GM12872 (cell line): ENCODE measurements at regions not wholly inside any gene's neighbourhood (a gene's known extent, or its start where the extent isn't known, plus 50 kb on each side); places are given as distances from the start of the nearest gene placed in this dataset.

Experiments
- TF ChIP-seq, protein P1 (sequence below): IDR thresholded peaks from 3 replicates; pipeline ENCODE4 v1.5.1; 2011; ENCODE audit warnings: low read depth, mild to moderate bottlenecking, low read length, moderate library complexity; ENCODE audit not compliant: insufficient read depth

DNA sequence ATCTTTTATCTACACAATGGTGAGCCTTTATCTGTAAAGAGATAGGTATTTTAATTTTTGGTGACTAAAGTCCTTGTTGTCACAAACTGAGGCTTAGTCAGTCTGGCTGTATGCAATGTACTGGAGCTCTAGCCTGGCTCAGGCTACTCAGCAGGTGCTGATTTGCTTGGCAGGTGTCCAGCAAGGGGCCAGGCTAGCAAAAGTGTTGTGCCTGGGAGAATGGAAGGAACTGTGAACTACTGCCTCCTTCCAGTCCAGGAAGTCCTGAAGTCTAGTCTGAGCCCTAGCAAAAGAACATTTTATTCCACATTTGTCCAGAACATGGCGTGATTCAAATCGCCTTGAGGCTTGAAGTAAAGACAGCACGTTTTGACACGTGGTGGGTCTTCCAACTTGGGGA, 260.5 kb downstream of the CCDC85A start:
- TF ChIP-seq, protein P1, sequence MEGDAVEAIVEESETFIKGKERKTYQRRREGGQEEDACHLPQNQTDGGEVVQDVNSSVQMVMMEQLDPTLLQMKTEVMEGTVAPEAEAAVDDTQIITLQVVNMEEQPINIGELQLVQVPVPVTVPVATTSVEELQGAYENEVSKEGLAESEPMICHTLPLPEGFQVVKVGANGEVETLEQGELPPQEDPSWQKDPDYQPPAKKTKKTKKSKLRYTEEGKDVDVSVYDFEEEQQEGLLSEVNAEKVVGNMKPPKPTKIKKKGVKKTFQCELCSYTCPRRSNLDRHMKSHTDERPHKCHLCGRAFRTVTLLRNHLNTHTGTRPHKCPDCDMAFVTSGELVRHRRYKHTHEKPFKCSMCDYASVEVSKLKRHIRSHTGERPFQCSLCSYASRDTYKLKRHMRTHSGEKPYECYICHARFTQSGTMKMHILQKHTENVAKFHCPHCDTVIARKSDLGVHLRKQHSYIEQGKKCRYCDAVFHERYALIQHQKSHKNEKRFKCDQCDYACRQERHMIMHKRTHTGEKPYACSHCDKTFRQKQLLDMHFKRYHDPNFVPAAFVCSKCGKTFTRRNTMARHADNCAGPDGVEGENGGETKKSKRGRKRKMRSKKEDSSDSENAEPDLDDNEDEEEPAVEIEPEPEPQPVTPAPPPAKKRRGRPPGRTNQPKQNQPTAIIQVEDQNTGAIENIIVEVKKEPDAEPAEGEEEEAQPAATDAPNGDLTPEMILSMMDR: no peak

DNA sequence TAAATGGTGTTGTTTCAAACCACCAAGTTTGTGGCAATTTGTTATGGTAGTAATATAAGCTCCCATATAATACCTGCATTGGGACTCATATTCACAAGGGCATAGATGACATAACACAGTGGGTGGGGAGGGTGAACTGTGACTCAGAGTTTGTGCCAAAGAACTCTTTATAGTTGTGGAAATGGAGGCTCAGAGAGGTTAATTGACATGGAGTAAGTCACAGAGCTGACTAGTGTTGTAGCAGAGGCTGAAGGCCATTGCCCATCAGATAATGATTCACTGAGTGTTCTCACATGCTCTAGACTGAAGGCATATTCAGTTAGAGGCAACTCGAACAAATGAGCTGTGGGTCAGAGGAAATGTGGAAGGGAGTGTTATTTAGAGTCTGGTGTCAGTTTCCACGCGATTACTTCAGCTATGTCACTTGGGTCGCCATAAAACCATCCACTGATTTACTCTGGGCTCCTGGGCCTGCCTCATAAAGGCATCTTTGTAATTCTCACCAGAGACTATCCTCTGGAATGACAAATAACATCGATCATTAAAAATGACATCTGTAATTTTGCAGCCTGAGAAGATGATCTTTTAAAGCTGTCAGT, 264.7 kb downstream of the CCDC85A start:
- TF ChIP-seq, protein P1: no peak

DNA sequence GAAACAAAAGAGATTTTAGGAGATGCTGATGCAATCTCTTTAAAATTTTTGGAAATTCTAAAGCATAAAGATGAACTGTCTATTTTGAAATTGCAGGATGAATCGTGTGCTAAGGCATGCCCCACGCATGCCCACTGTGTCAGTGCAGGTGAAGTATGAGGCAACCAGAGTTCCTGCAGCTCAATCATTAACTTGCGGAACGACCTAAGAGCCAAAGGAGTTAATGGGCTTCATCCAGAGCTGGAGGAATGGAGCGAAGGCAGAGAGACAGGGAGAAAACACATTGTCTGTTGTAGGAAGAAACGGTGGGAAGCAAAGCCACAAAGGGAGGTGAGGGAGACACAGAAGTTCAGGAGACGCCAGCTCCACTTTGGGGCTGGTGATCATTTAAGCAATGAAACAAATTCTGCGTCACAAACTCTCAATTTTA, 265.2 kb downstream of the CCDC85A start:
- TF ChIP-seq, protein P1: no peak

DNA sequence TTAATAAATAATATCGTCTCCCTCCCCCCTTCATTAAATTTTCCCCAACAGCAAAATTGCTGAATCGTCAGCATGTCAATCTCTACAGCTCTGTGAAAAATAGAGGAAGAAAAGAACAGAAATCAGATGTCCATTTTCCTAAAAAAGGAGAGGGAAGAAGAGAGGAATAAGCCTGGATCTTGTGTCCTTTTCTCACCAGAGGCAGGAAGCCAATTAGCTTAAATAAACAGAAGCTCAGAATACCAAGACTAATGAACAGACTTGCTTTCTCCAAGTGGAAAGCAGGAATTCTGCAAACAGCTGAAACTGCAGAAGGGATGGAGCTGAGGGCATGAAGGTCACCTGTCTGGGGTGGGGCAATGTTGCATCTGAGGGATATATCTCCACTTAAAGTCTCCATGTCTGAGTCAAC, 265.7 kb downstream of the CCDC85A start:
- TF ChIP-seq, protein P1: no peak

DNA sequence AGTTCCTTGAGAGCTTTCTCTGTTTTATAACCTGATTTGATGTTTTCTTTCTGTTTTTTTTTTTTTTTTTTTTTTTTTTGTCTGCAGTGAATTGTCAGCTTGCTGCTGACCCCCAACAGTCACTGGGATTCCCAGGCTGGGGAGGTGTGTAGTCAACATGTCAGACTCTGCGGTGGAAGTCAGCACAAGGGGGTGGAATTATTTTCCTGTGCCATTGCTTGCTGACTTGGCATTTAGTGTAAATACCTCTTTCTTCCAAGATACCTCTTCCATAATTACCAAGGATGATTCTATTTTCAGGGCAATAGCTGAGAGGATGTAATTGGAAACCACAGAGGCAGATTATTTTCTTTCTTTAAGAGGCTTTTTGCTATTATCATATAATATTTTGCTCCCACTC, 266.3 kb downstream of the CCDC85A start:
- TF ChIP-seq, protein P1: no peak

DNA sequence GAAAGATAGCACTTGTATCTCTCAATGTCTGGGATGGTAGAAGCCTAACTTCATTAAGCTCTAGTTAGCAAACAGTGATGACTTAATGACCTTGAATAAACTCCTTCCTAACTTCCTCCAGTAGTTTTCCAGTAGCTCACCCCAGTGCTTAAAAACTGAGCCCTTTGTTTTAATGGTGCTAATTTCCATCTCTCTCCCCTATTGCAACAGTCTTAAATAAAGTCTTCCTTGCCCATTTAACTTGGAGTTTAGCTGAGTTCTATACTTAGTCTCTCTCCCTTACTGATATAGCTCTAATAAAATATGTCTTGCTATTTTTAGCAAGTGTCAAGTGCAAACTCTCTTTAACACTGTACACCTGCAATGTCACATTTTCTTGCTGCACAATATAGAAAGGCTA, 267.0 kb downstream of the CCDC85A start:
- TF ChIP-seq, protein P1: no peak

DNA sequence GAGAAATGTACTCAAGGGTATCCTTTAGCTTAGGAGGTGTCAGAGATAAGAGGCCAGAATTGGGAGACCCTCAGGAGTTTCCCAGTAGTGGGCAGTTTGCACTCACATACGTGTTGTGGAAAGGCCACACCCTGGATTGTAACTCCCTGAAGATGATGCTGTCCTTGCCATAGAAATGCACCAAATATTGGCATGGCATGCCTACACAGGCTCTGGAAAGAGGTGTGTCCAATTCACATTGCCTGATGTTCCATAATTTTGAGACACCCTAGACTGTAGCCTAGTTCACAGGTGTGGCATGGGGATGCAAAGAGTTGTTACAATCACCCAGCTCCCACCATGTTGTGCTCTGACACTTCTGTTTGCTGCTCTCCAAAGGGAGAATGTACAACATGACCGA, 271.9 kb downstream of the CCDC85A start:
- TF ChIP-seq, protein P1: no peak

DNA sequence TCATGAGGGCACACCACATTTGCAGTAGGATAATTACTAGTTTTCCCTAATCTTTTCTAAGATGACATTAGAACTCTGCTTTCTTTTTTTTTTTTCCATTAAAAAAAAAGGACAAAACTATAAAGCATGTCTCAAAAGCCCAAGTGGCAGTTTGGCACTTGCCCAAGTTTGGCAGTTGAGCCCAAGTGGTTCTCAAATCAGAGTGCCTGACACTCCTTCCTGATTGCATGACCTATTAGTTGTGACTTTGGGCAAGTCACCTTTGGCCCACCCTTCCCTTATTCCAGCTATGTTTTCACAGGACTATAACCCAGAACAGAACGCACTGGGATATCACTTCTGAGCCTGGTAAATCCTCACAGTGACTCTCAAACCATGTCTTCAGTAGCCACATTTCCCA, 273.0 kb downstream of the CCDC85A start:
- TF ChIP-seq, protein P1: no peak
